ENCODE measurements at regions not wholly inside any gene's neighbourhood (a gene's known extent, or its start where the extent isn't known, plus 50 kb on each side); places are given as distances from the start of the nearest gene placed in this dataset.

GRCh38 chr17:73724341-73724740 is 80.1 kb upstream of the SDK2 start:
- H3K9me3 ChIP-seq (ENCODE audit: control extremely low read depth in 1 of 3, control insufficient read depth in 2 of 3, insufficient read depth in 1 of 3, low read length in 2 of 3) = peaks cover 0 to 14% (median 0%) of the 10 kb centered on the region in 3 donors
- H3K79me2 ChIP-seq (ENCODE audit: control insufficient read depth, insufficient read depth, low read length) = no peaks in the 10 kb centered on the region
- CTCF ChIA-PET = interaction anchor here (1.0 to 1.2 kb wide), 2 partner anchors 11 to 13 kb away, joined by 3 read pairs; no protein-coding TSS in a partner anchor
- intact Hi-C loops (cut with micrococcal nuclease) = no loop called here
- Mint-ChIP-seq H3K27ac (no peak overlapping the region), H3K9me3 (ENCODE audit: insufficient read depth) (no peaks in the 10 kb centered on the region), H3K27me3 (peaks cover 12% of the 10 kb centered on the region), H3K4me1 (peaks cover 17% of the 10 kb centered on the region), H3K4me3 (no peak overlapping the region)
- peaks cover 8 to 13% of the 10 kb centered on the region in 2 donors for H3K4me1 ChIP-seq (ENCODE audit: control insufficient read depth in 2 of 2, insufficient read depth in 2 of 2, low read length in 2 of 2)
- no peak overlapping the region for H2AFZ ChIP-seq (ENCODE audit: insufficient read depth, low read depth, low read length, poor library complexity, severe bottlenecking)
- DNase-seq (no peak), ATAC-seq (ENCODE audit: low read depth) (no peak)
- H3K36me3 ChIP-seq (replicated peaks in 1 of 2; ENCODE audit: control extremely low read depth in 1 of 2, control insufficient read depth in 1 of 2, extremely low read depth in 1 of 2, insufficient read depth in 2 of 2, low read length in 1 of 2) = no peaks in the 10 kb centered on the region
- H4K20me1 ChIP-seq (ENCODE audit: control insufficient read depth, insufficient read depth, low read length, poor library complexity, severe bottlenecking) = no peaks in the 10 kb centered on the region
- no peak overlapping the region for H3K4me2 ChIP-seq (replicated peaks; ENCODE audit: low read depth, low read length, poor library complexity, severe bottlenecking)
- TF ChIP-seq CTCF (IDR thresholded peaks at IDR 0.05) (no peak), EZH2 (IDR thresholded peaks at IDR 0.05; ENCODE audit: borderline replicate concordance, insufficient read depth, low read depth, low read length, poor library complexity, severe bottlenecking) (no peak)
- no peak overlapping the region for H3K4me3 ChIP-seq (ENCODE audit: control extremely low read depth in 1 of 5, extremely low read depth in 1 of 5, insufficient read depth in 1 of 5, low read depth in 2 of 5, low read length in 4 of 5)
- H3K27ac ChIP-seq (ENCODE audit: low read length in 2 of 2) = no peak overlapping the region
- no peaks in the 10 kb centered on the region for H3K27me3 ChIP-seq (replicated peaks in 1 of 4; ENCODE audit: control extremely low read depth in 1 of 4, control insufficient read depth in 3 of 4, insufficient read depth in 4 of 4, low read length in 3 of 4)
- POLR2A ChIA-PET = no interaction called here
- no peak overlapping the region for H3K9ac ChIP-seq (ENCODE audit: low read length)
- 91% methylated on average over 5 of the region's 5 CpGs for WGBS (ENCODE audit: insufficient coverage)

- Histone ChIP-seq H3K9ac (ENCODE audit: low read length) (no peak overlapping the region), H3K9me3 (ENCODE audit: control extremely low read depth in 1 of 3, control insufficient read depth in 2 of 3, insufficient read depth in 1 of 3, low read length in 2 of 3) (peaks cover 0 to 17% (median 0%) of the 10 kb centered on the region in 3 donors), H3K4me2 (replicated peaks; ENCODE audit: low read depth, low read length, poor library complexity, severe bottlenecking) (no peak overlapping the region), H3K79me2 (ENCODE audit: control insufficient read depth, insufficient read depth, low read length) (no peaks in the 10 kb centered on the region), H3K4me1 (ENCODE audit: control insufficient read depth in 2 of 2, insufficient read depth in 2 of 2, low read length in 2 of 2) (peaks cover 8 to 13% of the 10 kb centered on the region in 2 donors), H3K27me3 (replicated peaks in 1 of 4; ENCODE audit: control extremely low read depth in 1 of 4, control insufficient read depth in 3 of 4, insufficient read depth in 4 of 4, low read length in 3 of 4) (no peaks in the 10 kb centered on the region), H3K4me3 (ENCODE audit: control extremely low read depth in 1 of 5, extremely low read depth in 1 of 5, insufficient read depth in 1 of 5, low read depth in 2 of 5, low read length in 4 of 5) (no peak overlapping the region), H2AFZ (ENCODE audit: insufficient read depth, low read depth, low read length, poor library complexity, severe bottlenecking) (no peak overlapping the region), H4K20me1 (ENCODE audit: control insufficient read depth, insufficient read depth, low read length, poor library complexity, severe bottlenecking) (no peaks in the 10 kb centered on the region), H3K36me3 (replicated peaks in 1 of 2; ENCODE audit: control extremely low read depth in 1 of 2, control insufficient read depth in 1 of 2, extremely low read depth in 1 of 2, insufficient read depth in 2 of 2, low read length in 1 of 2) (no peaks in the 10 kb centered on the region), H3K27ac (ENCODE audit: low read length in 2 of 2) (no peak overlapping the region)
- CTCF ChIA-PET = interaction anchor here (1.0 kb wide), 1 partner anchor 14 kb away, joined by 3 read pairs; no protein-coding TSS in a partner anchor
- peaks cover 13% of the 10 kb centered on the region for H3K27me3 Mint-ChIP-seq
- H3K27ac Mint-ChIP-seq = no peak overlapping the region
- TF ChIP-seq CTCF (IDR thresholded peaks at IDR 0.05) = no peak
- TF ChIP-seq EZH2 (IDR thresholded peaks at IDR 0.05; ENCODE audit: borderline replicate concordance, insufficient read depth, low read depth, low read length, poor library complexity, severe bottlenecking) = no peak
- H3K4me1 Mint-ChIP-seq = peaks cover 17% of the 10 kb centered on the region
- H3K9me3 Mint-ChIP-seq (ENCODE audit: insufficient read depth) = no peaks in the 10 kb centered on the region
- POLR2A ChIA-PET = no interaction called here
- 83% methylated on average over 1 of the region's 4 CpGs for WGBS (ENCODE audit: insufficient coverage)
- intact Hi-C loops (cut with micrococcal nuclease) = no loop called here
- no peak overlapping the region for H3K4me3 Mint-ChIP-seq
- DNase-seq = no peak
- ATAC-seq (ENCODE audit: low read depth) = no peak
Observed at GRCh38 chr17:73724990-73725389, 80.7 kb upstream of the SDK2 start.

Measured in B cell (primary cell).